MM.1S (cell line): ENCODE measurements at regions not wholly inside any gene's neighbourhood (a gene's known extent, or its start where the extent isn't known, plus 50 kb on each side); places are given as distances from the start of the nearest gene placed in this dataset.

Source experiments
- EZH2phosphoT487 ChIP-seq: fragments of 300-600 bp; sonication (generic); IDR thresholded peaks from 2 replicates; pipeline ENCODE4 v1.6.1; 2018; ENCODE audit warnings: antibody characterized with exemption, low read length
- TF ChIP-seq, protein P1 (sequence below): fragments of 300-600 bp; sonication (generic); IDR thresholded peaks from 2 replicates; pipeline ENCODE4 v1.5.1; 2016; ENCODE audit warnings: antibody characterized with exemption, low read length, mixed read lengths

DNA sequence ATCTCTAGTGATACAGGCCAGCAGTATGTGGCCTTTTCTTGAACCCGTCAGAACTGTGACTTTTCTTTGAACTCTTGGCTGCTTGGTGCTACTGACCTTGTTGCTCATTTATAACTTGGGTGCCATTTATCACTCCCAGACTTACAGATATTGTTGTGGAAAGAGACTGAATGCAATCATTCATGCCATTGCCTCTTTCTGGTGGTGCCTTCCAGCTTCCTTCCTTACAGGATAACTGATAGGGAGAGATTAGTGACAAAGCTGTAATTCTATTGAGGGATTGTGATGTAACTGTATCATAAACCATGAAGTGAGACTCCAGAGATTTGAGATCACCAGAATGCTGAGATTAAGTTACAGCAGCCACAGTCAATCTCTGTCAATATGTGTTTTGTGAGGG is 256.5 kb downstream of the USP25 start:
- no peak for TF ChIP-seq EZH2phosphoT487
- TF ChIP-seq, protein P1, sequence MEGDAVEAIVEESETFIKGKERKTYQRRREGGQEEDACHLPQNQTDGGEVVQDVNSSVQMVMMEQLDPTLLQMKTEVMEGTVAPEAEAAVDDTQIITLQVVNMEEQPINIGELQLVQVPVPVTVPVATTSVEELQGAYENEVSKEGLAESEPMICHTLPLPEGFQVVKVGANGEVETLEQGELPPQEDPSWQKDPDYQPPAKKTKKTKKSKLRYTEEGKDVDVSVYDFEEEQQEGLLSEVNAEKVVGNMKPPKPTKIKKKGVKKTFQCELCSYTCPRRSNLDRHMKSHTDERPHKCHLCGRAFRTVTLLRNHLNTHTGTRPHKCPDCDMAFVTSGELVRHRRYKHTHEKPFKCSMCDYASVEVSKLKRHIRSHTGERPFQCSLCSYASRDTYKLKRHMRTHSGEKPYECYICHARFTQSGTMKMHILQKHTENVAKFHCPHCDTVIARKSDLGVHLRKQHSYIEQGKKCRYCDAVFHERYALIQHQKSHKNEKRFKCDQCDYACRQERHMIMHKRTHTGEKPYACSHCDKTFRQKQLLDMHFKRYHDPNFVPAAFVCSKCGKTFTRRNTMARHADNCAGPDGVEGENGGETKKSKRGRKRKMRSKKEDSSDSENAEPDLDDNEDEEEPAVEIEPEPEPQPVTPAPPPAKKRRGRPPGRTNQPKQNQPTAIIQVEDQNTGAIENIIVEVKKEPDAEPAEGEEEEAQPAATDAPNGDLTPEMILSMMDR, result no peak
